ENCODE measurements at regions not wholly inside any gene's neighbourhood (a gene's known extent, or its start where the extent isn't known, plus 50 kb on each side); places are given as distances from the start of the nearest gene placed in this dataset.

DNA sequence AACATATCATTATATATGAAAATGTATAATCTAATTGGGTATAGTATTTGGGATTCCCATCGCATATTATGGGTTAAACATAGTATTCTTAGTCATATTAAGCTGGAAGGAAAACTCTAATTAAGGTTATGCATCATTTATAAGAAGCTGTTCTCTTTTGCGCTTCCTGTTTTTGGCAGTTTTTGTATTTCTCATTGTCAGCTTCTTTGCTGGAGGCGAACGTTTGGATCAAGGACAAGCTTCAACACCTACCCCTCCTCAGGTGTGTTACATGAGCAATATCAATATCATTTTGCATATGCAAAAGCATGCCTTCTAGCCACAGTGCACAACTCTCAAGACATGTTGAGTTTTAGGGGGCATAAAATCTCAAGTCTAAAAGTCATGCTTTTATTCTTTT is 439.8 kb downstream of the TDRD3 start:
- no peak overlapping the region for H2BK120ac ChIP-seq (replicated peaks; ENCODE audit: low read depth, low read length)
- no peak overlapping the region for H4K8ac ChIP-seq (ENCODE audit: extremely low read depth, insufficient read depth, low read length)
- no peak overlapping the region for H2AFZ ChIP-seq (ENCODE audit: low read length)
- FAIRE-seq (no peak), DNase-seq (ENCODE audit: low read depth in 1 of 2, low spot score in 2 of 2) (no peak)
- 0 out of 8 replicates have a peak, but pooled peaks cover 0 to 4% (median 0%) of the 10 kb centered on the region in 4 experiments for H3K36me3 ChIP-seq (ENCODE audit: control insufficient read depth in 2 of 4, insufficient read depth in 4 of 4, low read length in 3 of 4)
- H3K23ac ChIP-seq (ENCODE audit: insufficient read length) = no peak overlapping the region
- POLR2A ChIA-PET (ENCODE audit: partially characterized antibody) = no interaction called here
- no peak overlapping the region for H2BK15ac ChIP-seq (ENCODE audit: low read length)
- no peaks in the 10 kb centered on the region for H4K20me1 ChIP-seq (replicated peaks in 1 of 2; ENCODE audit: control insufficient read depth in 1 of 2, insufficient read depth in 2 of 2, low read length in 2 of 2)
- peaks cover 14% of the 10 kb centered on the region in 2 experiments for H3K9me3 ChIP-seq (ENCODE audit: insufficient read depth in 2 of 2, low read depth in 1 of 2, low read length in 1 of 2)
- H3K18ac ChIP-seq (ENCODE audit: extremely low read depth, low read length) = no peak overlapping the region
- no peaks in the 10 kb centered on the region for H3K27me3 ChIP-seq (replicated peaks in 1 of 4; ENCODE audit: control insufficient read depth in 3 of 4, extremely low read depth in 1 of 4, insufficient read depth in 3 of 4, low read length in 3 of 4)
- no peak overlapping the region for H4K91ac ChIP-seq (replicated peaks; ENCODE audit: insufficient read length, low read length)
- no peak overlapping the region for H3K14ac ChIP-seq (ENCODE audit: insufficient read length)
- 90% methylated on average over 4 of the region's 4 CpGs; no CpG with 5 or more reads in 1 of the 2 experiments for WGBS, 2 experiments (ENCODE audit: extremely low coverage in 1 of 2, insufficient coverage in 1 of 2, insufficient read length in 1 of 2, insufficient replicate concordance in 2 of 2, low coverage in 1 of 2, low lambda C conversion rate in 2 of 2, missing lambda C conversion rate in 1 of 2)
- H3K4me2 ChIP-seq (ENCODE audit: insufficient read depth in 1 of 2, low read depth in 2 of 2, low read length in 2 of 2) = no peak overlapping the region
- no peak overlapping the region for H2BK12ac ChIP-seq (ENCODE audit: low read depth, low read length)
- H3K23me2 ChIP-seq (ENCODE audit: low read depth, low read length) = no peaks in the 10 kb centered on the region
- H4K5ac ChIP-seq (ENCODE audit: insufficient read length, low read depth, low read length) = no peak overlapping the region
- no peaks in the 10 kb centered on the region for H3K4me1 ChIP-seq (replicated peaks in 1 of 4; ENCODE audit: control insufficient read depth in 3 of 4, insufficient read depth in 4 of 4, low read length in 3 of 4)
- no peak overlapping the region for H3K9ac ChIP-seq (replicated peaks in 1 of 4; ENCODE audit: extremely low read depth in 1 of 4, low read depth in 3 of 4, low read length in 3 of 4)
- H3K56ac ChIP-seq (replicated peaks; ENCODE audit: insufficient read length, low read depth, low read length) = no peak overlapping the region
- no peak overlapping the region for H3K4me3 ChIP-seq (ENCODE audit: extremely low read depth in 1 of 4, insufficient read depth in 2 of 4, low read depth in 3 of 4, low read length in 4 of 4)
- H2BK20ac ChIP-seq (ENCODE audit: low read length) = no peak overlapping the region
- H2AK5ac ChIP-seq (ENCODE audit: low read depth, low read length) = no peak overlapping the region
- no peak overlapping the region for H2BK5ac ChIP-seq (ENCODE audit: low read depth, low read length)
- CTCF ChIA-PET (ENCODE audit: partially characterized antibody) = interaction anchor here (0.7 to 1.1 kb wide), 2 partner anchors 84 to 209 kb away, joined by 3 read pairs; no protein-coding TSS in a partner anchor
- H3K27ac ChIP-seq (ENCODE audit: low read depth, low read length) = no peak overlapping the region
- no peaks in the 10 kb centered on the region for H3K79me1 ChIP-seq (ENCODE audit: low read depth, low read length)
- H3K4ac ChIP-seq (replicated peaks; ENCODE audit: insufficient read length, low read depth, low read length) = no peak overlapping the region
- no peaks in the 10 kb centered on the region for H3K79me2 ChIP-seq (ENCODE audit: control insufficient read depth in 1 of 2, insufficient read depth in 2 of 2, low read length in 2 of 2)
- TF ChIP-seq CHD1 (IDR thresholded peaks at IDR 0.05; ENCODE audit: low read depth, low read length) (no peak), BACH1 (IDR thresholded peaks at IDR 0.05; ENCODE audit: low read length) (no peak), FOSL1 (IDR thresholded peaks at IDR 0.05; ENCODE audit: insufficient read depth, low read depth, low read length) (no peak), NRF1 (IDR thresholded peaks at IDR 0.05; ENCODE audit: low read depth, low read length) (no peak), SRF (IDR thresholded peaks at IDR 0.05; ENCODE audit: low read depth, low read length) (no peak), POU5F1 (IDR thresholded peaks at IDR 0.05; ENCODE audit: low read depth, low read length) (no peak), YY1 (IDR thresholded peaks at IDR 0.05; ENCODE audit: low read depth, low read length) (no peak)
